Adipocyte (in vitro differentiated cells): ENCODE measurements at regions not wholly inside any gene's neighbourhood (a gene's known extent, or its start where the extent isn't known, plus 50 kb on each side); places are given as distances from the start of the nearest gene placed in this dataset.
A peak's percentile ranks its signal among the peaks of the same experiment; 100 is the strongest.
"Not testable (repeated sequence)": the region's sequence is repeated elsewhere in the genome, so short reads cannot be mapped to it uniquely, and the experiment has no call there.

ENCODE experiments used
- DNase-seq: peaks from one replicate; pipeline ENCODE4 v3.0.0-alpha.2; 2015; ENCODE audit warnings: low read depth
- H3K27me3 ChIP-seq: replicated peaks from 2 replicates; pipeline ENCODE4 v1.7.0; 2013; ENCODE audit warnings: mild to moderate bottlenecking, low read length, moderate library complexity; ENCODE audit not compliant: control insufficient read depth, insufficient read depth
- H3K36me3 ChIP-seq: 2 replicates; pipeline ENCODE4 v1.7.0; 2013; ENCODE audit warnings: low read length, mild to moderate bottlenecking, moderate library complexity; ENCODE audit not compliant: control insufficient read depth, insufficient read depth, severe bottlenecking
- H3K4me1 ChIP-seq: 2 replicates; pipeline ENCODE4 v1.7.0; 2013; ENCODE audit warnings: mild to moderate bottlenecking, low read length, moderate library complexity; ENCODE audit not compliant: control insufficient read depth, insufficient read depth
- H3K4me3 ChIP-seq: 2 replicates; pipeline ENCODE4 v1.7.0; 2013; ENCODE audit warnings: mild to moderate bottlenecking, low read length, moderate library complexity
- H3K9ac ChIP-seq: 2 replicates; pipeline ENCODE4 v1.7.0; 2013; ENCODE audit warnings: mild to moderate bottlenecking, low read length, moderate library complexity
- H3K9me3 ChIP-seq: 2 replicates; pipeline ENCODE4 v1.7.0; 2013; ENCODE audit warnings: mild to moderate bottlenecking, low read length, moderate library complexity; ENCODE audit not compliant: control insufficient read depth

- Histone ChIP-seq H3K36me3 (no peaks in the 10 kb centered on the region), H3K9me3 (no peaks in the 10 kb centered on the region), H3K27me3 (no peaks in the 10 kb centered on the region), H3K4me3 (no peak overlapping the region), H3K9ac (no peak overlapping the region), H3K4me1 (no peaks in the 10 kb centered on the region)
- no peak for DNase-seq
Measured at GRCh38 chr5:27129926-27130325, 91.5 kb upstream of the CDH9 start.

- Histone ChIP-seq H3K9me3 (no peaks in the 10 kb centered on the region), H3K4me1 (no peaks in the 10 kb centered on the region), H3K27me3 (no peaks in the 10 kb centered on the region), H3K36me3 (no peaks in the 10 kb centered on the region), H3K4me3 (no peak overlapping the region), H3K9ac (no peak overlapping the region)
- DNase-seq, result no peak
Measured at GRCh38 chr5:27125856-27126255, 87.5 kb upstream of the CDH9 start.

- Histone ChIP-seq H3K4me1 (no peaks in the 10 kb centered on the region), H3K9ac (no peak overlapping the region), H3K36me3 (no peaks in the 10 kb centered on the region), H3K27me3 (no peaks in the 10 kb centered on the region), H3K4me3 (no peak overlapping the region), H3K9me3 (no peaks in the 10 kb centered on the region)
- DNase-seq, result peak; percentile 7
Measured at GRCh38 chr5:27124590-27124989, 86.2 kb upstream of the CDH9 start.

- not testable (repeated sequence) for H3K9me3 ChIP-seq, H3K4me1 ChIP-seq, H3K36me3 ChIP-seq, H3K9ac ChIP-seq, H3K27me3 ChIP-seq, H3K4me3 ChIP-seq, DNase-seq
Measured at GRCh38 chr5:27119736-27120321, 81.4 kb upstream of the CDH9 start.

- DNase-seq, result no peak
- H3K27me3 ChIP-seq, result no peaks in the 10 kb centered on the region
- no peaks in the 10 kb centered on the region for H3K9me3 ChIP-seq
- no peak overlapping the region for H3K4me3 ChIP-seq
- no peaks in the 10 kb centered on the region for H3K4me1 ChIP-seq
- H3K36me3 ChIP-seq, result no peaks in the 10 kb centered on the region
- H3K9ac ChIP-seq, result no peak overlapping the region
Measured at GRCh38 chr5:27103486-27103885, 65.1 kb upstream of the CDH9 start.

GRCh38 chr5:27095761-27096160 is 57.4 kb upstream of the CDH9 start:
- H3K4me3 ChIP-seq, H3K4me1 ChIP-seq, H3K9me3 ChIP-seq, DNase-seq, H3K27me3 ChIP-seq, H3K9ac ChIP-seq, H3K36me3 ChIP-seq: not testable (repeated sequence)

GRCh38 chr5:27093279-27093678 is 54.9 kb upstream of the CDH9 start:
- DNase-seq, result no peak
- Histone ChIP-seq H3K9me3 (no peaks in the 10 kb centered on the region), H3K4me3 (no peak overlapping the region), H3K27me3 (no peaks in the 10 kb centered on the region), H3K36me3 (no peaks in the 10 kb centered on the region), H3K4me1 (no peaks in the 10 kb centered on the region), H3K9ac (no peak overlapping the region)

- Histone ChIP-seq H3K4me3 (no peak overlapping the region), H3K9me3 (no peaks in the 10 kb centered on the region), H3K27me3 (no peaks in the 10 kb centered on the region), H3K36me3 (no peaks in the 10 kb centered on the region), H3K4me1 (no peaks in the 10 kb centered on the region), H3K9ac (no peak overlapping the region)
- no peak for DNase-seq
Measured at GRCh38 chr5:27091858-27092257, 53.5 kb upstream of the CDH9 start.

GRCh38 chr5:27088822-27089221 is 50.4 kb upstream of the CDH9 start:
- not testable (repeated sequence) for DNase-seq, H3K4me1 ChIP-seq, H3K27me3 ChIP-seq, H3K36me3 ChIP-seq, H3K9ac ChIP-seq, H3K4me3 ChIP-seq, H3K9me3 ChIP-seq
